ENCODE measurements at regions not wholly inside any gene's neighbourhood (a gene's known extent, or its start where the extent isn't known, plus 50 kb on each side); places are given as distances from the start of the nearest gene placed in this dataset.

GRCh38 chr12:30423330-30423729, 272.3 kb downstream of the IPO8 start:
- no peak for DNase-seq (ENCODE audit: low read depth)
- H3K4me3 ChIP-seq (ENCODE audit: low read depth, low read length): no peak overlapping the region
- TF ChIP-seq CTCF (IDR thresholded peaks at IDR 0.05; ENCODE audit: control insufficient read depth, extremely low read depth, insufficient read depth): no peak

GRCh38 chr12:30422844-30423243, 272.8 kb downstream of the IPO8 start:
- no peak for TF ChIP-seq CTCF (IDR thresholded peaks at IDR 0.05; ENCODE audit: control insufficient read depth, extremely low read depth, insufficient read depth)

GRCh38 chr12:30420561-30420960, 275.1 kb downstream of the IPO8 start:
- TF ChIP-seq CTCF (IDR thresholded peaks at IDR 0.05; ENCODE audit: control insufficient read depth, extremely low read depth, insufficient read depth): no peak
- DNase-seq (ENCODE audit: low read depth): no peak
- no peak overlapping the region for H3K4me3 ChIP-seq (ENCODE audit: low read depth, low read length)

More at GRCh38 chr12:30422844-30423243, 272.8 kb downstream of the IPO8 start:
- DNase-seq (ENCODE audit: low read depth): no peak
- H3K4me3 ChIP-seq (ENCODE audit: low read depth, low read length): no peak overlapping the region

GRCh38 chr12:30417697-30418231, 277.9 kb downstream of the IPO8 start:
- DNase-seq (ENCODE audit: low read depth): no peak
- no peak for TF ChIP-seq CTCF (IDR thresholded peaks at IDR 0.05; ENCODE audit: control insufficient read depth, extremely low read depth, insufficient read depth)
- H3K4me3 ChIP-seq (ENCODE audit: low read depth, low read length): no peak overlapping the region

GRCh38 chr12:30416631-30417030, 279.0 kb downstream of the IPO8 start:
- TF ChIP-seq CTCF (IDR thresholded peaks at IDR 0.05; ENCODE audit: control insufficient read depth, extremely low read depth, insufficient read depth): no peak
- H3K4me3 ChIP-seq (ENCODE audit: low read depth, low read length): no peak overlapping the region
- no peak for DNase-seq (ENCODE audit: low read depth)

GRCh38 chr12:30415777-30416176, 279.9 kb downstream of the IPO8 start:
- no peak for TF ChIP-seq CTCF (IDR thresholded peaks at IDR 0.05; ENCODE audit: control insufficient read depth, extremely low read depth, insufficient read depth)
- H3K4me3 ChIP-seq (ENCODE audit: low read depth, low read length): no peak overlapping the region
- DNase-seq (ENCODE audit: low read depth): no peak

- DNase-seq (ENCODE audit: low read depth): no peak
- TF ChIP-seq CTCF (IDR thresholded peaks at IDR 0.05; ENCODE audit: control insufficient read depth, extremely low read depth, insufficient read depth): no peak
- no peak overlapping the region for H3K4me3 ChIP-seq (ENCODE audit: low read depth, low read length)
These were observed 281.2 kb downstream of the IPO8 start for GRCh38 chr12:30414507-30414906.

Data from LNCaP clone FGC (cell line).